ENCODE measurements at regions not wholly inside any gene's neighbourhood (a gene's known extent, or its start where the extent isn't known, plus 50 kb on each side); places are given as distances from the start of the nearest gene placed in this dataset.

DNA sequence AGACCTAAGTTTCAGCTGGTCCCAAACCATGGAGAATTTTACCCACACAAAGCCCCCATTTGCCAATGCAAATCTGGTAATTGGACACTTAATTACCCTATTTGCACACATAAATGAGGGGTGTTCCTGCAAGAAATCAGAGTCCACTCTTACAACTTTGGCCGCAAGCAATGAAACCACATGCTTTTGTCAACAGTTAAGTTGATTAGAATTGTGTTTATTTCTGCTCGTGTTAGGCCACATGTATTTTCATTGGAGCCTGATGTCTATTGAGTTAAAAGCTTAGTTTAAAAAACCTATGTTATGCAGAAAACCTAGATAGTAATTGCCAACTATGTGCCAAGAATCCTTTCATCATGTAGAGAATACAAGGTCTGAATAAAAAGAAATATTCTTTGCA, 153.8 kb upstream of the CMC1 start:
- no peak for DNase-seq (ENCODE audit: extremely low read depth in 1 of 2, low read depth in 1 of 2)

DNA sequence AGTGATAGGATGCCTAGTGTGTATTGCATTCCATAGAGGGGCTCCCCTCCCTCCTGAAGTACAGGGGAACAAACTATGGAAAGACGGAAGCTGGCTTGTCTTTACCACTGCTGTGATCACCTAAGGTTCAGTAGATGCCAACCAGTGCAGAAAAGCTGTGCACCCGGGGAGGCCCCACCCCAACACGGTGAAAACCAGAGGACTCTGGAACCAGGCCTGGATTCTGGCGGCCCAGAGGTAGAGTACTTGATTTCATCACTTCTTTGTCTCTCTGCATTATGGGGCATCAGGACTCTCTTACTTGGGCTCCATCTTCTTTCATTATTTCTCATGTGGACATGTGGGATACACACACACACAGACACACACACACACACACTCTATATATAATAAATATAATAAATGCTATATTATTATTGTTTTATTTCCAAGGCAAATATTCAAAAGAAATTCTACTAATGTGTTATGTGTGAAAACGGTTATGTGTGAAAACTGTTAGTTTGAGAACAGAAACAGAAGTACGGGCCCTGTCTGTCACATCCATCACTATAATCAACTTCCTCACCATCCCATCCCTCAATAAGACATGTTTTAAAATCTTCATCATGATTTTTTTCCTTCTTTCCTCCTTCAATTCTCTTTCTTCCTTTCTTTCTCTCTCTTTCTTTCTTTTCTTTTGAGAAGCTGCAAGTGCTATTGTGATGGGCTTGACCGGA, 152.4 kb upstream of the CMC1 start:
- DNase-seq (ENCODE audit: extremely low read depth in 1 of 2, low read depth in 1 of 2) = no peak

DNA sequence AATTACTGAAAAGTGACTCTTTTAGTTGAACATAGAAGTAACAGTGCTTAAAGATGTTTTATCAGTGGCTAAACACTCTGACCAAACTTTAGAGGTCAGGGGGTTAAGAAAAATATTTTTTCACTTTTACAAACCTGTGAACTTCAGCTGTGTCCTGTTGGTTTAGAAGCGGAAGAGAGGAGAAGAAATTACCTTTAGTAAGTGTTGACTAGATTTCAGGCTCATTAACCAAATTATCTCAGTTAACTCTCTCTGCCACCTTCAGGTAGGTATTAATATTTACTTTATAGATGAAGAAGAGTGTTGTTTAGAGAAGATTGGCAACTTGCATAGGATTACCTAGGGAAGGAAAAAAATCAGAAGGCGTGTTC, 151.9 kb upstream of the CMC1 start:
- DNase-seq (ENCODE audit: extremely low read depth in 1 of 2, low read depth in 1 of 2) = no peak

DNA sequence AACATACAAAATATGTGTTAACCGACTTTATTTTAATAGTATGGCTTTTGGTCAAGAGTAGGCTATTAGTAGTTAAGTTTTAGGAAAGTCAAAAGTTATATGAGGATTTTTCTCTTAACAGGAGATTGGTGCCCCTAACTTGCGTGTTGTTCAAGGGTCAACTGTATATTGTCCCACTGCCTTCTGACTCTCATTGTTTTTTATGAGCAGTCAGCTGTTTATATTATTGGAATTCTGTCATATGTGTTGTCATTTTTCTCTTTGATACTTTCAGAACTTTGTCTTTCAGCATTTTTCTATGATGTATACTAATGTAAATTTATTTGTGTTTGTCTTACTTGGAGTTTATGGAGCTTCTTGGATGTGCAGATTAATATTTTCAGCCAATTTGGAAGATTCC, 142.1 kb upstream of the CMC1 start:
- no peak for DNase-seq (ENCODE audit: extremely low read depth in 1 of 2, low read depth in 1 of 2)

DNA sequence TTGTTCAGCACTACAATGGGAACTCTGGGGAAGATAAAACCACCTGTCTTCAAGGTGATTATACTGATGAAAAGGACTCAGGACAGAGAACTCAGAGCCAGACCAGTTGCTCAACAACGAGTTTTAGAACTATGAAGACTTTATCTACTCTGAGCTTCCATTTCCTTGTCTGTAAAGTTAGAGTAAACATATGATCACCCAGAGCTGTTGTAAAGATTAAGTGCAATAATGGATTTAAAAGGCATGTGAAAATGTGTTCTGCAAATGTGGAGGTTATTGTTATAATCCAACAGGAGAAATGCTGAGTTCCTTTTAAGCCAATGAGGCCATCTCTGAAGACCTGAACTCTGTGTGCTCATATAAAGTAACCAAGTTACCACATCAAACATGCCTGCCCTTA, 139.7 kb upstream of the CMC1 start:
- DNase-seq (ENCODE audit: extremely low read depth in 1 of 2, low read depth in 1 of 2) = no peak

DNA sequence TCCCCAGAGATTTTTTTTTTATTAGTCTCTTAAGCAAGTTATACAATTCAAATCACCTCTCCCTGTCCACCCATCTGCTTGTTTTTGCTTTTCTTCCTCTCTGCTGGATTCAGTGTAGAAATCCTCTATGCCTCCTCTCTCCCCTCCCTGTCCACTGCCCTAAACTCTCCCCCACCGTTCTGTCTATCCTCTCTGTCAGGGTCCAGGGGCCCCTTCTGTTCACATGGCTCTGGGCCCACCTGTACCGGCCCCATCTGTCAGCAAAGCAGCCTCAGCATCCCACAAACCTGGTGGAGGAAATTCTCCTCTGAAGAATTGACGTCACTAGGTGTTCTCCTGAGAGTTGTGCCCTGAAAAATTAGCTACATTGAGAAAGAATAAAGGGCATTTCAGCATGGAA, 137.6 kb upstream of the CMC1 start:
- no peak for DNase-seq (ENCODE audit: extremely low read depth in 1 of 2, low read depth in 1 of 2)

DNA sequence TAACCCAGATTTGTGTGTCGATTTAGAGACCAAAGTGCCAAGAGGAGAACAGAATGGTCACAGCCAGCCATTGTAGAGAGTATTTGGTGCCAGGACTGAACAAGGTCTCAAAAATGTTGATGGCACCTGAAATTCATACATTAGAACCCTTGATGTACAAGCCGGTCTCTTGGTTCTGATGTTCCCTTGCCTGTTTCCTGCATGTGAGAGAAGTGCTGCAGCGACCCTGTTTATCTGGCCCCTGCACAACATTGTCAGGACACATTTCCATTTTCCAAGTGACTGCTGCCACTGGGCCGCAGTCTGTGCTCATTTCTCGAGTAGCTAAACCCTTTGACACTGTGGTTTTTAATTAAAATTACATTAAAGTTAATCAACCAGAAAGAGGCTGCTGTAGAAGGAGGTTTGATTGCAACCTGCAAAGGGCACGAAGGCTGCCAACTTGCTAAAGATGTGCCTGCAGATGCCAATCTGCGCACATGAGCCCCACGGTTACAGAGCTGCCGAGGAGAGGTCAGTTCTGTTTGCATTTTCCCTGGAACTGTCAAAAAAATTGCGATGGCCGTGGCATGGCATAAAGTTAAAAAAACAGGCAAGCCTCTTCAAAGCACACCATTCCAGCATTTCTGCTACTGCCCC, 136.4 kb upstream of the CMC1 start:
- no peak for DNase-seq (ENCODE audit: extremely low read depth in 1 of 2, low read depth in 1 of 2)

DNA sequence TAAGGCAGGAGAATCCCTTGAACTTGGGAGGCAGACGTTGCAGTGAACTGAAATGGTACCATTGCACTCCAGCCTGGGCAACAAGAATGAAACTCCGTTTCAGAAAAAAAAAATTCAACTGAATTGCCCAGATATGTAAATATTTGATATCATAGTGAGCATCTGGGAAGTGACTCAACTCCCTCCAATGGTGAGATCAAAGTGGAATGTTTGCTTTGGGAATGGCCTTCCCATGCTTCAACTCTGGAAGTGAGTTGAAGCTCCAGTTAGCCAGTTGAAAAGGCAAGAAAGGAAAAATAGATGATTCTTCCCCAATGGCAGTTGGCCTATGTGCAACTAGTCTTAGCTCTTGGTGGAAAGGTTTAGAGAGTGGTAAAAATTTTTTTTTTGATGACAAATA, 131.6 kb upstream of the CMC1 start:
- DNase-seq (ENCODE audit: extremely low read depth in 1 of 2, low read depth in 1 of 2) = no peak

DNA sequence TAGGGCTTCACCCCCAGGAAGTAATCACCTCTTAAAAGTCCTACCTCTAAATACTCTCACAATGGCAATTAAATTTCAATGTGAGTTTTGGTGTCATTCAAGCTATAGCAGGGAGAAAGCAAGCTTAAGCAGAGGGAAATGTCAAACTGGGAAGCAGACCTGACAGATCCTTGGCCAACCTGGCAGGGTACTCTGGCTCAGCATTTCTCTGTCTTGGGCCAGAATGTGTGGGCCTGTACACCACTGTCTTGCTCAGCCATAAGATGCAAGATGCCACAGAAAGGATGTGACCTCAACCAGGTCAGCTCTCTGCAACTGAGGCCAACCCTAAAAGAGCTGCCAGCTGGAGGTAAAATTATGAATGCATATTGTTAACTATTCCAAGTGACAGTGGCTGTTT, 130.6 kb upstream of the CMC1 start:
- no peak for DNase-seq (ENCODE audit: extremely low read depth in 1 of 2, low read depth in 1 of 2)

DNA sequence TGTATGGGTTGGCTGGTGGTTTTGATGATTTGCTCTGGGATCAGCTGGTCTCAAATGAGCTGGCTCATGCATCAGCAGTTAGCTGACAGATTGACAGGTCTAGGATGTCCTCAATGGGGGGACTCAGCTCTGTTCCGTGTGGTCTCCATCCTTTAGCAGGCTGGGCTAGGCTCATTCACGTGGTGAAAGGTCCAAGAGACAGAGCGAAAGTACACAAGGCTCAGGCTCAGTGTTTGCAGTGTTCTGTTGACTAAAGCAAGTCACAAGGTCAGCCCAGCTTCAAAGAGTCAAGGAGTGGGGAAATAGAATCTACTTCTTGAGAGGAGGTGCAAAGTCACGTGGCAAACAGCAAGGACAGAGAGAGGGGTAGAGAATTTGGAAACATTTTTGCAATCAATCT, 126.5 kb upstream of the CMC1 start:
- no peak for DNase-seq (ENCODE audit: extremely low read depth in 1 of 2, low read depth in 1 of 2)

DNA sequence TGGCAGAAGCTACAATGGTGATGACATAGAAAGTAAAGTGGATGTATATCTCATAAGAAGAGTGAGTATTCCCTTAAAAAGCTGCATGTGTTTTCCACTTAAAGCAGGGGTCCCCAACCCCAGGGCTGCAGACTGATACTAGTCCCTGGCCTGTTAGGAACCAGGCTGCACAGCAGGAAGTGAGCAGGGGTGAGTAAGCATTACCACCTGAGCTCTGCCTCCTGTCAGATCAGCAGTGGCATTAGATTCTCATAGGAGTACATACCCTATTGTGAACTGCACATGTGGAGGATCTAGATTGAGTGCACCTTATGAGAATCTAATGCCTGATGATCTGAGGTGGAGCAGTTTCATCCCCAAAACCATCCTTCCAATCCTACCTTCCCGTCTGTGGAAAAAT, 126.1 kb upstream of the CMC1 start:
- DNase-seq (ENCODE audit: extremely low read depth in 1 of 2, low read depth in 1 of 2) = no peak

DNA sequence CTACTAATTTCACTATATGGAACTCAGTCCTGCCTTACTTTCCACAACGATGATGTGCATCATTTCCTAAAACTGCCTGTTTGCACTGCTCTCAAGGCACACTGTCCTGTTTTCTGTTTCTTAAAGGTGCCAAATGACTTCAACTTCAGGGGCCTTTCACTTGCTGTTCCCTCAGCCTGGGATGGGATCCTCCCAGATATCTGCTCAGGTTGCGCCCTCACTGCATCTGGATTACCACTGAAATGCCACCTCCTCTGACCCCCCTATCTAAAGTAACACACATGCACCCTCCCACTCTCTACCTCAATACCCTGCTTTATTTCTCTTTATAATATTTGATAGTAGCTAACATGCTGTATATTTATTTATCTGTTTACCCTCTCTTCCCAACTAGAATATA, 123.8 kb upstream of the CMC1 start:
- no peak for DNase-seq (ENCODE audit: extremely low read depth in 1 of 2, low read depth in 1 of 2)

DNA sequence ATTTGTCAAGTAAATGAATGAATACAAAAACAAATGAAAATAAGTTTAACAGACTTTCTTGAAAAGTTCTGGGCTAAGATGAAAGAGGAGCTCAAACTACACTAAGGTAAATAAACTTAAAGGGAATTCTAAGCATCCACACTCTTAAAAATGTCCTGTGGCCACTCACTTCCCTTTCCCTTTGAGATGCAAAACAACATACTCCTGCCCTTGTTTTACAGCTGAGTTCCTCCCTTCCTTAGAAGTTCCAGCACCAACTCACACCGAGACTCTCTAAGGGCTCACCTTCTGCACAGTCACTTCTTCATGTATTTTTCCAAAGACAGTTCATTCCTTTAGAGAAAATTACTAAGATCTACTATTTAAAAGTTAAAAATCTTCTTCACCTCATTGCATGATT, 123.3 kb upstream of the CMC1 start:
- no peak for DNase-seq (ENCODE audit: extremely low read depth in 1 of 2, low read depth in 1 of 2)

DNA sequence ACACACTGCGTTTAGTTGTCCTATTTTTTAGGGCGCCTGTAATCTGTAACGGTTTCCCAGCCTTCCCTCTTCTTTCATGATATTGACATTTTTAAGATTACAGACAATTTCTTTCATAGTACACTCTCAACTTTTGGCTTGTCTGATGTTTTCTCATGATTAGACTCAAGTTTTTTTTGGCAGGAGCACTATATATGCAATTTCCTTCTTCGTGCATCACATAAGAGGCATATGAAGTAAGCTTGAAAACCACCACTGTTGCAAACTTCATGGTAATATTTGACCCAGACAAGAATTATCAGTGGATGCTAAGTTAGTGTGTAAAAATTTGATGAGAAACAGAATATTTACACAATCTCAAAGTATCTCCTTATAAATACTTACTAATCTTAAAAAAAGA, 119.2 kb upstream of the CMC1 start:
- no peak for DNase-seq (ENCODE audit: extremely low read depth in 1 of 2, low read depth in 1 of 2)

DNA sequence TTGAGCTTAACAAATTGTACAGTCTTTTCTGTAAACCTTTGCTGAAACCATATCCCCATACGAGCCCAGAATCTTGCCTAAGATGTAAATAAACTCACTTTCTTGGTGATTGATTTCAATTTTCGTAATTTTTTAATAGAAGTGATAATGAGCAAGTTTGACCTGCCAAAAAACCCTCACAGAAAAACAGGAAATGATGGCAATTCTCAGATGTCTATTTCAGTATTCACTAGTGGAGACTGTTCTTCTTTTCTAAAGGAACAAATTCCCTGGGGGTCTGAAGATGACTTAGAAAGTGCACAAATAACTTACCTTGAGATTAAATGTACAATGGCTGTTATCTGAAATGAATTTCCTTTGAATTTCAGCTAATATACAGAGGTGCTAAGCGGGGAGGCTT, 116.5 kb upstream of the CMC1 start:
- DNase-seq (ENCODE audit: extremely low read depth in 1 of 2, low read depth in 1 of 2) = no peak

DNA sequence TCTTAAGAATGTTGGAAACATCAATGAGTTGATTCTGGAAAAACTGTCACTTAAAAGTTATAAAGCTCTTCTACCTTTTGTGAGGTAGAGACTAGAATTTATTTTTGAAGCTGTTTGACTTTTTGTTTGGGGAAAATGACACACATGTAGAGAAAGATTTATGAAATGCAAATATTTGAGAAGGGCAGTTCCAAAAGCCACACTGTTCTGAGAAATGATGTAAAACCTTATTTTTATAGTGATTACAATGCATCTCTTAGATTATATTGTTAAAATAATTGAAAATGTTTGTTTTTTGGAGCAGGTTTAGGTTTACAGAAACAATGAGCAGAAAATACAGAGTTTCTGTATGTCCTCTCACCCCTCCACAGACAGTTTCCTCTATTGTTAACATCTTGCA, 116.1 kb upstream of the CMC1 start:
- DNase-seq (ENCODE audit: extremely low read depth in 1 of 2, low read depth in 1 of 2) = no peak

DNA sequence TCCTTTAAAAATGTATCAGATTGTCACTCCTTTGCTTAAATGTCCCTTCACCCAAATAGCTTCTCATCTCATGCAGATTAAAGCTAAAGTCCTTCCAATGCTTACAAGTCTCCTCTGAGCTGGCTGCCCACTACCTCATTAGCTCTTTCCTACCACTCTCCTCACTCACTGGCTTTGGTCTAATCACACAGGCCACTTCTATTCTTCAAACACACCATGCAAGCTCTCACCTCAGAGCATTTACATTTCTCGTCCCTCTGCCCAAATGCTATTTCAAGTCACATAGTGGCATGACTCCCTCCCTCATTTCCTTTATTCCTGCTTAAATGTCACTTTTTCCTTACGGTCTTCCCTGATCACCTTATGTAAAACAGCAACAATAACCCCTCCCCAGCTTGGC, 110.6 kb upstream of the CMC1 start:
- DNase-seq (ENCODE audit: extremely low read depth in 1 of 2, low read depth in 1 of 2) = no peak

DNA sequence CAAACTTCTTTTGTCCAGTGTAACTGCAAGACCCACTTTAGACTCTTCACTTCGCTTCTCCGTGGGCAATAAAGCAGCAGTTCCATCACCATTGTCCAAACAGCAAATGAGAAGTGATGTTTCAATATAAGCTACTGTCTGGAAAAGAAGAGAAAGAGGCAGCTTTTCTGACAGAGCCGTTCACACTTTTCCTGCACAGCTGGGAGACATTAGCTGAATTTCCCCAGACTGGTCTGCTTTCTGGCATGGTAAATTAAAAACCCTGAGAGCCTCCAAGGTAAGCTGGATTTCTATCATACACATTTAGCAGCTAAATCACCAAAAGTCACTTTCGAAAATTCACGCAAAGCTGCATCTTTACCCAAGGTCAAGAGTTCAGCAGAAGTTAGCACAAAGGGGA, 108.5 kb upstream of the CMC1 start:
- no peak for DNase-seq (ENCODE audit: extremely low read depth in 1 of 2, low read depth in 1 of 2)

DNA sequence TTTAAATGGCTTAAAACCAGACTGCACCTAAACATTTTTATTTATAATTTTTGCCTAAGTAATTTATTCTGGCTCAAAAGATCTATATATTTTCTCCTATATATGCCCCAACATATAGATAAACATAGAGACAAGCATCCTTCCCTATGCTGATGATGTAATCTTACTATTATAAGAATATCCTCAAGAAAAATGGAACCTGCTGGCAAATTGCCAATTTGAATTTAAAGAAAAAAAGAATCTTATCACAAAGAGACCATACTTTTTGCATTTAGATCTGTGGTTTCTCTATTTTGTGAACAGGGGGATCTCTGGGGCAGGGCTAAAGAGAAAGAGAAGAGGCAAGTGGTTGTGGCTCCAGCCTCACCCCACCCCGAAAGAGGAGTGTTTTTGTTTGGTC, 107.2 kb upstream of the CMC1 start:
- DNase-seq (ENCODE audit: extremely low read depth in 1 of 2, low read depth in 1 of 2) = no peak

DNA sequence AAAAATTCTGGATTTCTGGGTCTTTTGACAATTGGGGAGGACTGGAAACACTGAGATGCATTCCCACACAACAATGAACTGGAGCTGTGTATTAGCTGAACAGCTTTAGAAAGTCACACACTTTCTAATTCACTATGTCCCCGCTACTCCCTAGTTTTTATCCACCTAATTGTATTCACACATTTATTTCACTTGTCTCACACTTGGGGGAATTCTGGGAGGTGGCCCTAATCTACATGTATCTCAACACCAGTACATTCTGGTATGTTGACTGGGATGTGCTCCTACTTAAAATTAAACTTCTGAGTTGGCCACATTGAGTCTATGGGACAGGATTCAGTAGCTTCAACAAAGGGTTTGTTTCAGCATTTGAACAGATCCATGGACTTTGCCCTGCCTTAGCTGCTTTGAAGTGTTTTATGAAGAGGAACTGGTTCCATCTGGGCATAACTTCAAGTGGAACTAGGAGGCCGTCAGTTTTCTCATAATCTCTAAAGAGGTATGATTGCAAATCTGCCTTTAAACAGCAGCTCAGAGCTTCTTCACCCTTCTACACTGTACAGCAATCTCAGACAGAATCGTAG, 106.5 kb upstream of the CMC1 start:
- DNase-seq (ENCODE audit: extremely low read depth in 1 of 2, low read depth in 1 of 2) = no peak

DNA sequence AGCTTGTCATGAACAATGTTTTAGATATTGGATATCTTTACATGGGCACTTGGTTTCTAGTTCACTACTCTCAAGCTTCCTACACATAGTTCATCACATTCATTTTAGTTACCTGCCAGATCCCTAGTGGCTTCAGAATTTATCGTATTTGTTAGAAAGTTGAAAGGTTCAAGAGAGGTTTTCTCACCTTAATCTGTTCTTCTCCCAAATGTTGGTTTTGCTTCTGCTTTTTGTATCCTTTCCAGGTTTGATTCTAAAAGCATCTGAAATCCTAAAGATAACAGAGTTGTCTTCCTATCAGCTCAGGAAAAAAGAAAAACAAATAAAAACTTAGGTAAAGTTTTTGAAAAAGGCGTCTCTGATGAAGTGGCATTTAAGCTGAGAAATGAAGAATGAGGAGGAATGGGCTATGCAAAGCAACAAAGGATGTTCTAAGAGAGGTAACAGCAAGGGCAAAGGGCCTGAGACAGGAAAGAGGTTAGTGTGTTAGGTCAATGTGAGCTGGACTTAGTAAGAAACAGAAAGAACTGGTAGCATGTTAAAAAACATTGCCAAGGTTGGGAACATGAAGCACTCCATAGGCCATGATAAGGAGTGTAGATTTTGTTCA, 104.7 kb upstream of the CMC1 start:
- DNase-seq (ENCODE audit: extremely low read depth in 1 of 2, low read depth in 1 of 2) = no peak

DNA sequence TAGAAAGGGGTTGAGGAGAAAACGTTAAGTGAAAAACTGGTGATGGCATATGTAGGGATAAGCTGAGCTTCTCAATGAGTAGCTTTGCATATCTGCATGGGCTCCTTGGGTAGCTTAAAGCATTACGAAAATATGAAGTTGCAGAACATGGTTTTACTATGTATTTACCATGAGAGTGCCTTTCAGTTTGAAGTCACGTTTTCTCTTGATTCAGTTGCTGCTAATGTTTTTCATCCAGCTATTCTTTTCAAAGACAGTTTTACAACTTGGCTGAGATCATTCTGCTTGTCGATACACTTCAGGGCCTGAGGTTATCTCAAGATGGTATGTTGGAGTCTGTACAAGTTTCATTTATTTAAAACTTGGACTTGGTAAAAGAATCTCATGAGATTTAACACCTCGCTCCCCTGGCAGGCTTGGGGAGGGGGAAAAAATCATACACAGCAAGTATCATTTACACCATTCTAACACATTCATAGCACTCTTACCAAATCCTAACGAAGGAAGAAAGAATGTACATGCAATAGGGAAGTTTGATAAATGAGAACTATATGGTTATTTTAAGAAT, 103.3 kb upstream of the CMC1 start:
- DNase-seq (ENCODE audit: extremely low read depth in 1 of 2, low read depth in 1 of 2) = no peak

Data from activated CD8-positive, alpha-beta memory T cell treated with anti-CD3 and anti-CD28 coated beads for 1 hour (primary cell).